GM21786 (cell line): ENCODE measurements at regions not wholly inside any gene's neighbourhood (a gene's known extent, or its start where the extent isn't known, plus 50 kb on each side); places are given as distances from the start of the nearest gene placed in this dataset.
A peak's percentile ranks its signal among the peaks of the same experiment; 100 is the strongest.

Source experiments
- ATAC-seq: cut with Tn5 transposase; IDR thresholded peaks from one replicate; pipeline ENCODE4 v1.9.1; 2021; ENCODE audit not compliant: unreplicated experiment

- ATAC-seq = no peak
These were observed 248.6 kb upstream of the NR4A3 start for GRCh38 chr9:99573085-99573484.

DNA sequence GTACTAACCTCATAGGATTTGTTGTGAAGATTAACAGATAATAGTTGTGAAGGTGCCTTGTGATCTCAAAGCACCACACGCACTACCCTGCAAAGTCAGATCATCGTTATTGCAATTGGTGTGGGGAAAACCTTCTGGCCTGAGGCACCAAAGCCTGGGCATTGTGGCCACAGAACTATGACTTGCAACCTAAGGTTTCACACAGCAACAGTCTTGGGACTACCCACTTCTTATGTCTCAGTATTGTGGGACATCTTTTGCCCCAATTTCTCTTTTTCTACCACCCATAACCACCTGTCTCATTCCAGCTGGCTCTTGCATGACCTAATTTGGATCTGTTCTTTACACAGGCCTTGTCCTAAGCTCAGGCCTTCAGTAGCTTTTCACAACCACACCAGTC lies 247.8 kb upstream of the NR4A3 start:
- ATAC-seq = no peak

- ATAC-seq = no peak
These were observed 245.7 kb upstream of the NR4A3 start for GRCh38 chr9:99576002-99576401.

DNA sequence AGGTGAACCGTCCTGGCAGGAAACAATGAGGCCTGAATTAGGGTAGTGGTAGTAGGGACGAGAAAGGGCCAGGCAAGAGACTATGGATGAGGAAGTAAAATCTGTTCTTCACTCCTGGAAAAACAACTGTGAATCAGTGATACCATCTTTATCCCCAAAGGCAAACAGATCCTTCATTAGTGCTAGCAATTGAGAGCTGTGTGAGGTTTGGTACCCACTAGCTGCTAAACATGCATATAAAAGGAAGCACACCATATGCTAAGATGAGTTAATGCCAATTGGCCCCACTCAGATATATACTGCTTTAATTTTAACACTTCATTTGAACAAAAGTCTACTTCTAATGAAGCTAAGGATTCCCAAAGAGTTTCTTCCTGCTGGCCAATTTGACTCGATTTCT lies 244.8 kb upstream of the NR4A3 start:
- ATAC-seq = no peak

DNA sequence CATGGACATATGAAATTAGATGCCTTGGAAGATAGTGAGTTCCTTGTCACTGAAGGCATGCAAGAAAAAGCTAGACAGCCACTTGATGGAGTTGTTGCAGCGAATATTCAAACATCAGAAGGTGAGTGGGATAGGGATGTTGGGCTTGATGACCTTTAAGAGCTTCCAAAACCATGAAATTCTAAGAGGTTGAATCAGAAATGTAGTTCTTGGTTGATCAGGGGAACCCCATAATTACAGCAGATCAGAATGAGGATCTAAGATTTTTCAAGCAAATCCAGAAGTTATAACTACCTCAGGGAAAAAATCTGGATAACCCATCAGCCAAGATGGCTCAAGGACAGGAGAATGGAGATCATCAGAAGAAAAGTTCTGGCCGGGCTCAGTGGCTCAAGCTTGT lies 244.3 kb upstream of the NR4A3 start:
- no peak for ATAC-seq

DNA sequence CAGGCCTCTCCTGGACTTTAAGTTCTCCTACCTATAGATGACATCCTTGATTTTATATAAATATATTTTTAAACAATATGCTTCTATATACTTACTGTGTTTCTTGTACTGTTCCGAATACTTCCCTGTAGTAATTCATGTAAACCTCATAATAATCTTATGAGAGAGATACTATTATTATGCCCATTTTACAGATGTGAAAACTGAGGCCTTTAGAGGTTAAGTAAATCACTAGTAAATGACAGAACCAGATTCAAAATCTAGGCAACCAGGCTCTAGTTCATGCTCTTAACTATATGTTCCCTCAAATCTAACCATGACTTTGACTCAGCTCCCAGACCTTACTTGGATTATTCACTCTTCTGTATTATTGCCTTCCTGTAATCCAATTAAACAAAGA lies 243.0 kb upstream of the NR4A3 start:
- ATAC-seq = no peak

GRCh38 chr9:99579964-99580363 lies 241.7 kb upstream of the NR4A3 start:
- ATAC-seq = no peak

DNA sequence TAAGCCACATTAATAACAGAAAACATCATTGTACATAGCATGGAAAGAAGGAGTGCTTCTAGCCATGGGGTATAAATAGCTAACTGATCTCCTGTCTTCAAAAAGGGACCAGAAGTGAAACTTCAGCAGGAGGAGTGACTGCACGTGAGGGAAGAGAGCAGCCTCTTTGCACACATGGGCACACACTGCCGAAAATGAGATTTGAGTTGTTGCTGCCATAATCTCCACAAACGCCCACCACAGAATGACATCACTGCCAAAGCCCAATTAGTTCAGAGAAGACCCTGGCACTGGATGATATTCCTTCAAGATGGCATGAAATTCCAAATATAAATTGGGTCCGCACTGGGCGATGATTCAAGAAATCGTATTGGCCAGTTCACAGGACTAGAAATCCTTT lies 238.9 kb upstream of the NR4A3 start:
- ATAC-seq = no peak

DNA sequence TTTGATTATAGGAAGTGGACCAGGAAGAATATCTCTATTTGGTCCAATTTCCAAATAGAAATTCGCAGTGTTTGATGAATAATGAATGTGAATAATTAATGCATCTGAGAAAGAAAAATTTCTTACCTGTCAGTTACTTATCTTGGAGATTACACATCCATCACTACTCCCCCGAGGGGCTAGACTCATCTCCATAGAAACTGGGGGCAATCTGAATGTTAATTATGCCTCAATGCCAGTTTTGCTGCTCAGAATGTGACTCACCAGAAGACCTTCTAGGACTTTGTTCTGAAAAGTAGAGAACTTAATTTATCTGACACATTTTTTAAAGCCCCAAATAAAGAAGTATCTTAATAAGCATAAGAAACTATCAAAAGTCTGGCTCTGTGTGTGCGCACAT lies 233.4 kb upstream of the NR4A3 start:
- no peak for ATAC-seq

DNA sequence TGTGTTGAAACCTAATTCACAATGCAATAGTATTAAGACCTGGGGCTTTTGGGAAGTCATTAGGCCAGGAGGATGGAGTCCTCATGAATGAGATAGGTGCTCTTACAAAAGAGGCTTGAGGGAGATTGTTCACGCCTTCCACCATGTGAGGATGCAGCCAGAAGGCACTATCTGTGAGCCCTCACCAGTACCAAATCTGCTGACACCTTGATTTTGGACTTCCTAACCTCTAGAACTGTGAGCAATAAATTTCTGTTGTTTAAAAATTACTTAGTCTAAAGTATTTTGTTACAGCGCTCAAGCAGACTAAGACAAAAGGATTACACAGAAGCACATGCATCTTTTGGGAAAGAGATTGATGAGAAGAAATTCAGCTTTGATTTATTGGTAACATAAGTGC lies 232.9 kb upstream of the NR4A3 start:
- no peak for ATAC-seq

GRCh38 chr9:99590410-99590809 lies 231.3 kb upstream of the NR4A3 start:
- ATAC-seq = no peak

DNA sequence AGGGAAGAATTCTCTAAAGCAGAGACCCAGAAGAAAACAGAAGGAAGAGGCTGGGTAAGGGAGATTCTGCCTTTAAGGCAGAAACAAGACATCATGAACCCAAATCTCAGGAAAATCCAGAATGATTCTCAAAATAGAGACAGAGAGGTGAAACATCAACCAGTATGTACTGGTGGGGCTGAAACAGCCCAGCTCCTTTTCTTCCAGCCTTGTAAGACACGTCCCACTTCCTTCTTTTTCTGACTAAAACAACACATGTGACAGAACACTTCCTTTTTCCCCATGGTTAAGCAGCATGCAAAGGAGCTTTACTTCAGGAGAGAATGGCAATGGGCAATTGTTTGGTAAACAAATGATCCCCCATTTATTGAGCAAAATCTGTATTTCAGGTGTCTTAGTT lies 230.8 kb upstream of the NR4A3 start:
- peak; percentile 34 for ATAC-seq

- no peak for ATAC-seq
These were observed 229.9 kb upstream of the NR4A3 start for GRCh38 chr9:99591770-99592169.

- peak; percentile 46 for ATAC-seq
These were observed 228.7 kb upstream of the NR4A3 start for GRCh38 chr9:99592834-99593574.

DNA sequence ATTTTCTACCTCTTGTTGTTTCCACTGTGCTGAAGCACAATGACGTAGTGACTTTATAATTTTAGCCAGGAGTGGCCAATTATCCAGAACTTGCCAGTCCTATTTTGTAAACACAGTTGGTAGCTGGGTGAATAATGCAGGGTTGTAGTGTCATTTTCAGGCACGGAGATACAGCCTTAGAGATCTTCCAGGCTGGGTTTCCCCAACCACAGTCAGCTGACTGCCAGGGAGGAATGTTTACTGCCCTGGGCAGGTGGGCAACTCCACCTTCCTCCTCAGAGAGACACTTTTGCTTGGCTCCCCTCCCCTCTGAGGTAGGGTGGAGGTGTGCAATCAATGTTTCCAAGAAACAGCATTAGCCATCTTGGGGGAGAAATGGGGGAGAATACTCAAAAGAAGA lies 228.1 kb upstream of the NR4A3 start:
- ATAC-seq = no peak

GRCh38 chr9:99594056-99594780 lies 227.5 kb upstream of the NR4A3 start:
- no peak for ATAC-seq

GRCh38 chr9:99595796-99596195 lies 225.9 kb upstream of the NR4A3 start:
- peak; percentile 73 for ATAC-seq

DNA sequence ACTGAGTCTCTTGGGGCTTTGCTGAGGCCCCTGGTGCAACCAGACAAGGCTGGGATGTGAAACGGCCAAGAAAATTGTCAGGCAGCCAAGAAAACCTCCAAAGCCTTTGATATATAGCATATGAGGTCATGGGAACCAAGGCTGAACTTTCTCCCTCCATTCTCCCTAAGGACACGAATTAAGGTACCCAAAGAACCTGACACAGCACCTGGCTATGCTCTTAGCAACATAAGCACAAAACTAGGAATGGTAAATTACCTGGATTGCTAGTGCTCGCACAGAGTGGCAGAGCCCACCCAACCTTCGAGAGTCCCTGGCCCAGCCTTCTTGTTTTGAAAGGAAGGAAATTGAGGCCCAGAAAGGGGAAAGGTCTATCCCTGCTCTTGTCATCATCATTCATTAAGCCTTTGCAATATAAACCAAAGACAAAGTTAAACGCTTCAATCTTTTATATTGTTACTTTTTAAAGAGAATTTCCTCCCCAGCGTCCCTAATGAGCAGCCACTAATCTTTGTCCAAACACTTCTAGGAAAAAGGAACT lies 220.0 kb upstream of the NR4A3 start:
- ATAC-seq = no peak

GRCh38 chr9:99602854-99603253 lies 218.8 kb upstream of the NR4A3 start:
- ATAC-seq = no peak

DNA sequence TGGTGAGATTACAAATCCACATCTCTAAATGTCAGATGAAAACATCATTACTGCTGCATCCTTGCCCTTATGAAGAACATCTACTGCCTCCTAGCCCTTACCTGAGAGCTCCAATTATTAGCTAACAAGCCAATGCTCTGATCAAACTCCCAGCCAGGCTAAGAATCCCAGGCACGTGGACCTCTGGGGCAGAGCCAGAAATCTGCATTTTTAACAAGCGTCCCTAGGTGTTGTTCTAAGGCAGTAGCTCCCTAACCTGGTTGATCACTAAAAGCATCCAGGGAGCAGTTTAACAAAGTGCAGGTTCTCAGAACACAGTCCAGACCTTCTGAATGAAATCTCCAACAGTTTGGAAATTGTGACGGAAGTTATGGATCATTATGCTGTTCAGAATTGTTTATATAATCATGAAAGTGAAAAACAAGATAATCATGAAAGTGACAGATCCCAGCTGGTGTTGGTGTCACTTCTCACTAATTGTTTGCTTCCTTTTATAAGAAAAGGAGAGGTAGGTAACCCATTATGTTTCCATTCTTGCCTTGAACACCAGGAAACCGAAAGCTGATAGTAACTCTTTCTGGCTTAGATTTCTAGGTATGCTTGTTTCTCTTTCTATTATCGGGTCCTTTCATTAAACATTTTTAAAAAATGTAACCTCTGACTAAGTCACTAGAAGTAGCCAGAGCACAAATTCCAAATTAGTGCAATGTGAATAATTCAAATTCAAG lies 216.5 kb upstream of the NR4A3 start:
- no peak for ATAC-seq

DNA sequence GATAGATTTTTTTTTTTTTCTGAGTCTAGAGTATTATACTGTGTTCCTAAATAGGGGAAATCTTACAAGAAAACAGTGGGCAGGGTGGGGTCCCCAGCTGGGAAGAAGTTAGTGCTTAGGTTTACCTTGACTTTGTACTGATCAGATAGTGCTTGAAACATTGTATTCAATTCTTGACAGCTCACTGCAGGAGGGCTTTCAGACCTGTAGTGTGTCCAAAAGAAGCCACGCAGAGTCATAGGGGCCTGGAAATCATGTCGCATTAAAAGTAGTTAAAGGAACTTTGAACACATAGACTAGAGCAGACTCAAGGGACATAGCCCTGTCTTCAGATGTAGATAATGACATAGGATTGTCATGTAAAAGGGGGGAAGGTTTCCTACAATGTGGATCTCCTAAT lies 215.4 kb upstream of the NR4A3 start:
- no peak for ATAC-seq

DNA sequence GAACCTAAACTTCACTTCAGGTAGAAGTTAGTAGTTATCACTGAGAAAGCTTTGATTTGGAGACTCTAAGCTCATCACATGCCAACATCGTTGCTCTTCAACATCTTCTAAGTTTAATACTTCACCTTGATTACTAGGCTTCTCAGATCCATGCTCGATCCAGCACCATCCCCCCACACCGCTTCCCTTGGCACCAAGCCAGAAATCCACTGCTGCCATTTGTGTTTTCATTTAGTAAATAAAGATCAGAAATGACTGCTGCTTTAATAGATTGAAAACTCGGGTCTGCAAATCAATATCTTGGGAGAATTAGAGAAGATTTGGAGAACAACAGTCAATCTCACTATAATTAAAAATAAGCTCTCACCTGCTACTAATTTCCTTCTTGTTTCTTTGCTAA lies 214.7 kb upstream of the NR4A3 start:
- ATAC-seq = no peak
